Endothelial cell of umbilical vein (primary cell): ENCODE measurements at regions not wholly inside any gene's neighbourhood (a gene's known extent, or its start where the extent isn't known, plus 50 kb on each side); places are given as distances from the start of the nearest gene placed in this dataset.

Experiments
- POLR2A ChIP-seq: IDR thresholded peaks from 2 replicates; pipeline ENCODE4 v1.6.1; 2012; ENCODE audit warnings: low read depth, mild to moderate bottlenecking, control low read depth, low read length
- TF ChIP-seq, protein P1 (sequence below): IDR thresholded peaks from 2 replicates; pipeline ENCODE4 v1.6.1; 2011; ENCODE audit not compliant: insufficient read depth, insufficient read length

GRCh38 chr12:75648856-75649255 lies 137.4 kb upstream of the KRR1 start:
- TF ChIP-seq POLR2A: no peak
- TF ChIP-seq, protein P1, sequence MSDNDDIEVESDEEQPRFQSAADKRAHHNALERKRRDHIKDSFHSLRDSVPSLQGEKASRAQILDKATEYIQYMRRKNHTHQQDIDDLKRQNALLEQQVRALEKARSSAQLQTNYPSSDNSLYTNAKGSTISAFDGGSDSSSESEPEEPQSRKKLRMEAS: no peak
